ENCODE measurements at regions not wholly inside any gene's neighbourhood (a gene's known extent, or its start where the extent isn't known, plus 50 kb on each side); places are given as distances from the start of the nearest gene placed in this dataset.

GRCh38 chr16:79874391-79874790 is 273.9 kb upstream of the MAF start:
- DNase-seq: no peak

GRCh38 chr16:79873825-79874224 is 273.3 kb upstream of the MAF start:
- DNase-seq: no peak

- DNase-seq: no peak
Measured at GRCh38 chr16:79871906-79872305, 271.4 kb upstream of the MAF start.

- DNase-seq: no peak
Measured at GRCh38 chr16:79870016-79870886, 269.7 kb upstream of the MAF start.

- no peak for DNase-seq
Measured at GRCh38 chr16:79869304-79870015, 268.9 kb upstream of the MAF start.

- DNase-seq: no peak
Measured at GRCh38 chr16:79868841-79869240, 268.3 kb upstream of the MAF start.

GRCh38 chr16:79867425-79867997 is 267.0 kb upstream of the MAF start:
- no peak for DNase-seq

GRCh38 chr16:79865918-79866317 is 265.4 kb upstream of the MAF start:
- DNase-seq: no peak

GRCh38 chr16:79864781-79865391 is 264.3 kb upstream of the MAF start:
- no peak for DNase-seq

- DNase-seq: no peak
Measured at GRCh38 chr16:79864032-79864780, 263.7 kb upstream of the MAF start.

- no peak for DNase-seq
Measured at GRCh38 chr16:79863128-79864031, 262.8 kb upstream of the MAF start.

- no peak for DNase-seq
Measured at GRCh38 chr16:79862601-79863000, 262.1 kb upstream of the MAF start.

- DNase-seq: no peak
Measured at GRCh38 chr16:79856581-79856980, 256.0 kb upstream of the MAF start.

GRCh38 chr16:79850348-79850747 is 249.8 kb upstream of the MAF start:
- DNase-seq: no peak

- no peak for DNase-seq
Measured at GRCh38 chr16:79849119-79849518, 248.6 kb upstream of the MAF start.

GRCh38 chr16:79848719-79849118 is 248.2 kb upstream of the MAF start:
- no peak for DNase-seq

- no peak for DNase-seq
Measured at GRCh38 chr16:79847569-79847968, 247.0 kb upstream of the MAF start.

GRCh38 chr16:79847101-79847500 is 246.6 kb upstream of the MAF start:
- DNase-seq: no peak

- DNase-seq: no peak
Measured at GRCh38 chr16:79845734-79846135, 245.2 kb upstream of the MAF start.

- DNase-seq: no peak
Measured at GRCh38 chr16:79845033-79845733, 244.6 kb upstream of the MAF start.

GRCh38 chr16:79844603-79845002 is 244.1 kb upstream of the MAF start:
- DNase-seq: no peak
